Lower leg skin (tissue), 4 donors: ENCODE measurements at regions not wholly inside any gene's neighbourhood (a gene's known extent, or its start where the extent isn't known, plus 50 kb on each side); places are given as distances from the start of the nearest gene placed in this dataset.

Source experiments
- DNase-seq, 2 donors: peaks; one replicate each; pipeline ENCODE4 v3.0.0-alpha.2; 2019; ENCODE audit warnings: low spot score in 2 of 2
- H3K4me3 ChIP-seq: fragments of 200-600 bp; sonication (generic); 2 replicates; pipeline ENCODE4 v1.5.1; 2017; ENCODE audit warnings: mild to moderate bottlenecking, low read depth; ENCODE audit not compliant: poor library complexity, severe bottlenecking
- CTCF ChIP-seq, 3 donors: fragments of 450-650 bp; IDR thresholded peaks; one replicate each; pipeline ENCODE4 v1.5.1; 2016; ENCODE audit warnings: antibody characterized with exemption in 3 of 3, mild to moderate bottlenecking in 3 of 3, moderate library complexity in 2 of 3
- POLR2A ChIP-seq, 2 donors: fragments of 450-650 bp; IDR thresholded peaks; one replicate each; pipeline ENCODE4 v1.6.1; 2016 to 2017; ENCODE audit warnings: antibody characterized with exemption in 2 of 2, mild to moderate bottlenecking in 1 of 2, moderate library complexity in 1 of 2
- WGBS, 2 donors: methylation state at CpG; one replicate each; pipeline ENCODE4 v1.1.5; 2018; 5-methylcytosine and 5-hydroxymethylcytosine counted together
- intact Hi-C: fragments of 100-400 bp; cut with DNase I; formaldehyde crosslinking; loops from one replicate; pipeline ENCODE4 v1.15.0; 2023; ENCODE audit warnings: low total_unique reads

GRCh38 chr9:118192807-118193206, 488.6 kb downstream of the TLR4 start:
- intact Hi-C loops = no loop called here
- H3K4me3 ChIP-seq = no peak overlapping the region
- no peak for DNase-seq
- 89 to 93% methylated on average over 2 of the region's 2 CpGs for WGBS, 2 donors
- no peak for TF ChIP-seq POLR2A (IDR thresholded peaks at IDR 0.05)
- no peak for TF ChIP-seq CTCF (IDR thresholded peaks at IDR 0.05)

GRCh38 chr9:118209343-118209742, 505.1 kb downstream of the TLR4 start:
- DNase-seq = no peak
- no peak for TF ChIP-seq POLR2A (IDR thresholded peaks at IDR 0.05)
- TF ChIP-seq CTCF (IDR thresholded peaks at IDR 0.05) = no peak
- intact Hi-C loops = no loop called here
- no peak overlapping the region for H3K4me3 ChIP-seq

GRCh38 chr9:118215549-118215948, 511.3 kb downstream of the TLR4 start:
- intact Hi-C loops = no loop called here
- H3K4me3 ChIP-seq = no peak overlapping the region
- WGBS, 2 donors = 71 to 79% methylated on average over 1 of the region's 1 CpG
- DNase-seq = no peak
- TF ChIP-seq CTCF (IDR thresholded peaks at IDR 0.05) (no peak), POLR2A (IDR thresholded peaks at IDR 0.05) (no peak)

GRCh38 chr9:118222375-118222774, 518.2 kb downstream of the TLR4 start:
- TF ChIP-seq CTCF (IDR thresholded peaks at IDR 0.05) = no peak
- no peak for TF ChIP-seq POLR2A (IDR thresholded peaks at IDR 0.05)
- H3K4me3 ChIP-seq = no peak overlapping the region
- intact Hi-C loops = no loop called here
- 59 to 60% methylated on average over 3 of the region's 3 CpGs for WGBS, 2 donors
- no peak for DNase-seq

GRCh38 chr9:118223111-118223510, 518.9 kb downstream of the TLR4 start:
- no peak for DNase-seq
- no peak overlapping the region for H3K4me3 ChIP-seq
- intact Hi-C loops = no loop called here
- TF ChIP-seq POLR2A (IDR thresholded peaks at IDR 0.05) (no peak), CTCF (IDR thresholded peaks at IDR 0.05) (no peak)

GRCh38 chr9:118230329-118230728, 526.1 kb downstream of the TLR4 start:
- H3K4me3 ChIP-seq = no peak overlapping the region
- TF ChIP-seq POLR2A (IDR thresholded peaks at IDR 0.05) = no peak
- TF ChIP-seq CTCF (IDR thresholded peaks at IDR 0.05) = no peak
- intact Hi-C loops = no loop called here
- DNase-seq = no peak
- 57 to 75% methylated on average over 1 of the region's 1 CpG for WGBS, 2 donors
